Effector CD8-positive, alpha-beta T cell (primary cell): ENCODE measurements at regions not wholly inside any gene's neighbourhood (a gene's known extent, or its start where the extent isn't known, plus 50 kb on each side); places are given as distances from the start of the nearest gene placed in this dataset.

Experiments used
- DNase-seq: peaks from one replicate; lab custom pipeline; 2025; lab: John Stamatoyannopoulos, UW

- no peak for DNase-seq
Measured at GRCh38 chr2:81550277-81550676, 1245.7 kb upstream of the LRRTM1 start.

- no peak for DNase-seq
Measured at GRCh38 chr2:81549646-81550045, 1245.1 kb upstream of the LRRTM1 start.

- DNase-seq: no peak
Measured at GRCh38 chr2:81545626-81546025, 1241.1 kb upstream of the LRRTM1 start.

- DNase-seq: no peak
Measured at GRCh38 chr2:81542119-81542518, 1237.6 kb upstream of the LRRTM1 start.

- no peak for DNase-seq
Measured at GRCh38 chr2:81529944-81530343, 1225.4 kb upstream of the LRRTM1 start.

GRCh38 chr2:81528852-81529480 lies 1224.4 kb upstream of the LRRTM1 start:
- no peak for DNase-seq

- no peak for DNase-seq
Measured at GRCh38 chr2:81523344-81523743, 1218.8 kb upstream of the LRRTM1 start.

GRCh38 chr2:81513328-81513727 lies 1208.8 kb upstream of the LRRTM1 start:
- no peak for DNase-seq

- no peak for DNase-seq
Measured at GRCh38 chr2:81505586-81505985, 1201.0 kb upstream of the LRRTM1 start.

- no peak for DNase-seq
Measured at GRCh38 chr2:81495556-81495955, 1191.0 kb upstream of the LRRTM1 start.

- no peak for DNase-seq
Measured at GRCh38 chr2:81483254-81483653, 1178.7 kb upstream of the LRRTM1 start.

- no peak for DNase-seq
Measured at GRCh38 chr2:81481994-81482368, 1177.4 kb upstream of the LRRTM1 start.

GRCh38 chr2:81481242-81481993 lies 1176.9 kb upstream of the LRRTM1 start:
- no peak for DNase-seq

- no peak for DNase-seq
Measured at GRCh38 chr2:81467096-81467495, 1162.5 kb upstream of the LRRTM1 start.

- no peak for DNase-seq
Measured at GRCh38 chr2:81462420-81462819, 1157.9 kb upstream of the LRRTM1 start.

GRCh38 chr2:81445176-81445575 lies 1140.6 kb upstream of the LRRTM1 start:
- DNase-seq: no peak

GRCh38 chr2:81437456-81438000 lies 1133.0 kb upstream of the LRRTM1 start:
- no peak for DNase-seq

- no peak for DNase-seq
Measured at GRCh38 chr2:81436256-81436655, 1131.7 kb upstream of the LRRTM1 start.

GRCh38 chr2:81412681-81413080 lies 1108.1 kb upstream of the LRRTM1 start:
- DNase-seq: no peak

GRCh38 chr2:81403508-81403907 lies 1099.0 kb upstream of the LRRTM1 start:
- DNase-seq: no peak

GRCh38 chr2:81396417-81397019 lies 1092.0 kb upstream of the LRRTM1 start:
- no peak for DNase-seq

- DNase-seq: no peak
Measured at GRCh38 chr2:81395746-81396145, 1091.2 kb upstream of the LRRTM1 start.

GRCh38 chr2:81389203-81389602 lies 1084.7 kb upstream of the LRRTM1 start:
- DNase-seq: no peak
